HEK293 (cell line): ENCODE measurements at regions not wholly inside any gene's neighbourhood (a gene's known extent, or its start where the extent isn't known, plus 50 kb on each side); places are given as distances from the start of the nearest gene placed in this dataset.
A peak's percentile ranks its signal among the peaks of the same experiment; 100 is the strongest.

Experiments
- CTCF ChIA-PET: fragments of 350-600 bp; formaldehyde crosslinking; extraction: SDS; loops from one replicate; lab custom pipeline; 2021; ENCODE audit warnings: antibody characterized with exemption; lab: Yijun Ruan, JAX
- POLR2A ChIA-PET: fragments of 300-600 bp; formaldehyde crosslinking; extraction: SDS; loops from one replicate; lab custom pipeline; 2020; ENCODE audit warnings: antibody characterized with exemption, inconsistent platforms; lab: Yijun Ruan, JAX
- H3K27ac ChIP-seq: fragments of 200-500 bp; sonication (Bioruptor generic); 2 replicates; pipeline ENCODE4 v1.5.1; 2014; ENCODE audit warnings: low read depth, low read length, control low read depth, inconsistent platforms; ENCODE audit errors: extremely low read depth
- H3K36me3 ChIP-seq, 2 experiments: fragments of 200-500 bp in 1 of 2; sonication (Bioruptor generic) in 1 of 2; 1 replicate in 1 of 2; 2 replicates in 1 of 2; pipeline ENCODE4 v1.5.1; 2014 to 2017; ENCODE audit warnings: inconsistent platforms in 2 of 2, low read length in 2 of 2; ENCODE audit not compliant: control insufficient read depth in 2 of 2, insufficient read depth in 1 of 2
- H3K4me1 ChIP-seq: fragments of 200-500 bp; sonication (Bioruptor generic); 2 replicates; pipeline ENCODE4 v1.5.1; 2014; ENCODE audit warnings: mild to moderate bottlenecking, low read length, inconsistent platforms; ENCODE audit not compliant: control insufficient read depth, insufficient read depth
- H3K4me3 ChIP-seq: 2 replicates; pipeline ENCODE4 v1.5.1; 2011; ENCODE audit warnings: low read depth, mild to moderate bottlenecking, control low read depth, low read length, moderate library complexity
- H3K9me3 ChIP-seq: fragments of 200-500 bp; sonication (Bioruptor generic); 2 replicates; pipeline ENCODE4 v1.5.1; 2014; ENCODE audit warnings: low read depth, low read length, inconsistent platforms; ENCODE audit not compliant: control insufficient read depth, insufficient read depth
- OVOL3 ChIP-seq: fragments of 450-650 bp; formaldehyde crosslinking; IDR thresholded peaks from 2 replicates; pipeline ENCODE4 v1.5.1; 2016; ENCODE audit warnings: missing biosample characterization, missing genetic modification characterization
- SALL2 ChIP-seq: fragments of 450-650 bp; formaldehyde crosslinking; IDR thresholded peaks from 2 replicates; pipeline ENCODE4 v1.5.0; 2017; ENCODE audit warnings: missing biosample characterization, mild to moderate bottlenecking, missing genetic modification characterization, borderline replicate concordance
- SCRT2 ChIP-seq: fragments of 450-650 bp; formaldehyde crosslinking; IDR thresholded peaks from 2 replicates; pipeline ENCODE4 v1.5.1; 2016; ENCODE audit warnings: missing biosample characterization, missing genetic modification characterization
- SP2 ChIP-seq: fragments of 450-650 bp; formaldehyde crosslinking; IDR thresholded peaks from 2 replicates; pipeline ENCODE4 v1.5.1; 2016; ENCODE audit warnings: missing biosample characterization, missing genetic modification characterization
- SP7 ChIP-seq: fragments of 450-650 bp; formaldehyde crosslinking; IDR thresholded peaks from 2 replicates; pipeline ENCODE4 v1.5.1; 2016; ENCODE audit warnings: missing biosample characterization, missing genetic modification characterization
- ZBTB8A ChIP-seq: fragments of 450-650 bp; formaldehyde crosslinking; IDR thresholded peaks from 2 replicates; pipeline ENCODE4 v1.5.1; 2016; ENCODE audit warnings: missing biosample characterization, missing genetic modification characterization
- ZNF121 ChIP-seq: fragments of 450-650 bp; formaldehyde crosslinking; IDR thresholded peaks from 2 replicates; pipeline ENCODE4 v1.5.1; 2016; ENCODE audit warnings: missing biosample characterization, missing genetic modification characterization
- ZNF155 ChIP-seq: fragments of 450-650 bp; formaldehyde crosslinking; IDR thresholded peaks from 2 replicates; pipeline ENCODE4 v1.5.1; 2016; ENCODE audit warnings: missing biosample characterization, missing genetic modification characterization
- ZNF184 ChIP-seq: fragments of 450-650 bp; IDR thresholded peaks from 2 replicates; pipeline ENCODE4 v1.5.1; 2018; ENCODE audit warnings: missing biosample characterization, mild to moderate bottlenecking, missing genetic modification characterization
- ZNF19 ChIP-seq: fragments of 450-650 bp; formaldehyde crosslinking; IDR thresholded peaks from 2 replicates; pipeline ENCODE4; 2016; ENCODE audit warnings: missing biosample characterization, missing genetic modification characterization, low read depth
- ZNF239 ChIP-seq: fragments of 450-650 bp; formaldehyde crosslinking; IDR thresholded peaks from 2 replicates; pipeline ENCODE4 v1.5.1; 2016; ENCODE audit warnings: missing biosample characterization, missing genetic modification characterization
- ZNF292 ChIP-seq: fragments of 450-650 bp; formaldehyde crosslinking; IDR thresholded peaks from 2 replicates; pipeline ENCODE4 v1.5.1; 2016; ENCODE audit warnings: low read depth, missing biosample characterization, missing genetic modification characterization, borderline replicate concordance
- ZNF514 ChIP-seq: fragments of 450-650 bp; formaldehyde crosslinking; IDR thresholded peaks from 2 replicates; pipeline ENCODE4 v1.5.1; 2016; ENCODE audit warnings: missing biosample characterization, missing genetic modification characterization
- ZNF558 ChIP-seq: fragments of 450-650 bp; formaldehyde crosslinking; IDR thresholded peaks from 2 replicates; pipeline ENCODE4 v1.5.1; 2016; ENCODE audit warnings: missing biosample characterization, missing genetic modification characterization
- ZNF596 ChIP-seq: fragments of 450-650 bp; IDR thresholded peaks from 2 replicates; pipeline ENCODE4 v1.5.0; 2018; ENCODE audit warnings: missing biosample characterization, mild to moderate bottlenecking, missing genetic modification characterization, moderate library complexity
- ZNF623 ChIP-seq: fragments of 450-650 bp; formaldehyde crosslinking; IDR thresholded peaks from 2 replicates; pipeline ENCODE4 v1.5.1; 2016; ENCODE audit warnings: missing biosample characterization, missing genetic modification characterization
- ZNF626 ChIP-seq: fragments of 450-650 bp; sonication (Bioruptor Pico); formaldehyde crosslinking; IDR thresholded peaks from 2 replicates; pipeline ENCODE4 v1.5.1; 2018; ENCODE audit warnings: missing biosample characterization, missing genetic modification characterization, inconsistent platforms
- ZNF629 ChIP-seq: fragments of 450-650 bp; formaldehyde crosslinking; IDR thresholded peaks from 2 replicates; pipeline ENCODE4 v1.5.1; 2017; ENCODE audit warnings: missing biosample characterization, missing genetic modification characterization
- ZNF660 ChIP-seq: fragments of 450-650 bp; IDR thresholded peaks from 2 replicates; pipeline ENCODE4 v1.5.1; 2018; ENCODE audit warnings: missing biosample characterization, mild to moderate bottlenecking, missing genetic modification characterization
- ZNF747 ChIP-seq: fragments of 450-650 bp; formaldehyde crosslinking; IDR thresholded peaks from 2 replicates; pipeline ENCODE4 v1.5.1; 2016; ENCODE audit warnings: missing biosample characterization, missing genetic modification characterization
- ZNF76 ChIP-seq: fragments of 450-650 bp; formaldehyde crosslinking; IDR thresholded peaks from 2 replicates; pipeline ENCODE4; 2016; ENCODE audit warnings: low read depth, missing biosample characterization, missing genetic modification characterization, borderline replicate concordance
- ZSCAN23 ChIP-seq: fragments of 450-650 bp; formaldehyde crosslinking; IDR thresholded peaks from 2 replicates; pipeline ENCODE4 v1.5.1; 2016; ENCODE audit warnings: missing biosample characterization, missing genetic modification characterization
- TF ChIP-seq, protein P1 (sequence below): fragments of 450-650 bp; IDR thresholded peaks from 2 replicates; pipeline ENCODE4 v1.5.1; 2018; ENCODE audit warnings: missing biosample characterization, missing genetic modification characterization
- TF ChIP-seq, protein P2 (sequence below): fragments of 450-650 bp; formaldehyde crosslinking; IDR thresholded peaks from 2 replicates; pipeline ENCODE4 v1.5.1; 2016; ENCODE audit warnings: missing biosample characterization, missing genetic modification characterization
- TF ChIP-seq, protein P3 (sequence below): fragments of 450-650 bp; formaldehyde crosslinking; IDR thresholded peaks from 2 replicates; pipeline ENCODE4 v1.5.1; 2016; ENCODE audit warnings: missing biosample characterization, missing genetic modification characterization
- TF ChIP-seq, protein P4 (sequence below): fragments of 450-650 bp; formaldehyde crosslinking; IDR thresholded peaks from 2 replicates; pipeline ENCODE4 v1.5.1; 2016; ENCODE audit warnings: missing biosample characterization, missing genetic modification characterization, low read depth
- TF ChIP-seq, protein P5 (sequence below): fragments of 450-650 bp; formaldehyde crosslinking; IDR thresholded peaks from 2 replicates; pipeline ENCODE4 v1.5.1; 2016; ENCODE audit warnings: missing biosample characterization, missing genetic modification characterization

DNA sequence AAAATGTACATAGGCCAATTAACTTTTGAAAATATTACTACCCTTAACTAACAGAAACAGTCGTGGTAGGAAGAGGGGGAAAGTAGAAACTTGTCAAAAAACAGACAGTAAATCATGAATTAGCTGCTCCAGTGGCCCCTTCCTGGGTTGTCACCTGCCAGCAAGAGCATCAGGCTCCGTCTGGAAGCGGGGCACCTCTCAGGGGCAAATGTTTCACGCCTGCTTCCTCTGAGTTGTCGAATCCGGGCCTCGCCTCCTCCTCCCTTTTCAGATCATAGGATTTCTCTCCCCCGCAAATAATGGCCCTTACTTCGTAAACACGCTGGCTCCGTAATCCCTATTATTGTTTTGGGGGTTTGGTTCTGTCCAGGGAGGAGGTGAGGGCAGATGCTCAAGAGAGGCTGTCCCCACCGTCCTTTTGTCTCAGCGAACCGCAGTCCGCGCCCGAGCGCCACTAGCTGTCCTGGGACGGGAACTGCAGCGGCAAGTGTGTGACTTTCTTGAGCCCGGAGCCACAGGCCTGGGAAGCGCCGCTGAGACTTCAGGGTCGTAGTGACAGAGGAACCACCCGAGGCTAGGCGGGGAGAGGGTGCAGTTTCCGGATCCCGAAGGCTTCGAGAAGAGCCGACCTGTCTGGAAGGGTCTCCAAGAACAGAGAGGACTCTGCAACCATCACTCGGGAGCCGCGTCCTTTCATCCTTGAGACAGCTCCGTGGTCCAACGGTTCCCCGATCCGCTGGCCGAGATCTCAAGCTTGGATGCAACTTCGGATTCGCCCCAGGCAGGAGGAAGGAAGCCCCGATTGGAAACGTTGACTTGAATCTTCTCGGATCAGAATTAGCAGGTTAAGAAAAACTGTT, 214.5 kb upstream of the ZNF184 start (continued):
- TF ChIP-seq, protein P1, sequence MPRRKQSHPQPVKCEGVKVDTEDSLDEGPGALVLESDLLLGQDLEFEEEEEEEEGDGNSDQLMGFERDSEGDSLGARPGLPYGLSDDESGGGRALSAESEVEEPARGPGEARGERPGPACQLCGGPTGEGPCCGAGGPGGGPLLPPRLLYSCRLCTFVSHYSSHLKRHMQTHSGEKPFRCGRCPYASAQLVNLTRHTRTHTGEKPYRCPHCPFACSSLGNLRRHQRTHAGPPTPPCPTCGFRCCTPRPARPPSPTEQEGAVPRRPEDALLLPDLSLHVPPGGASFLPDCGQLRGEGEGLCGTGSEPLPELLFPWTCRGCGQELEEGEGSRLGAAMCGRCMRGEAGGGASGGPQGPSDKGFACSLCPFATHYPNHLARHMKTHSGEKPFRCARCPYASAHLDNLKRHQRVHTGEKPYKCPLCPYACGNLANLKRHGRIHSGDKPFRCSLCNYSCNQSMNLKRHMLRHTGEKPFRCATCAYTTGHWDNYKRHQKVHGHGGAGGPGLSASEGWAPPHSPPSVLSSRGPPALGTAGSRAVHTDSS = no peak; the same call in 1 of the 2 replicates
- TF ChIP-seq, protein P2, sequence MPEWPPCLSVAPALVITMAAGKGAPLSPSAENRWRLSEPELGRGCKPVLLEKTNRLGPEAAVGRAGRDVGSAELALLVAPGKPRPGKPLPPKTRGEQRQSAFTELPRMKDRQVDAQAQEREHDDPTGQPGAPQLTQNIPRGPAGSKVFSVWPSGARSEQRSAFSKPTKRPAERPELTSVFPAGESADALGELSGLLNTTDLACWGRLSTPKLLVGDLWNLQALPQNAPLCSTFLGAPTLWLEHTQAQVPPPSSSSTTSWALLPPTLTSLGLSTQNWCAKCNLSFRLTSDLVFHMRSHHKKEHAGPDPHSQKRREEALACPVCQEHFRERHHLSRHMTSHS = no peak
- peak; percentile 62 for TF ChIP-seq SP7
- no peak for TF ChIP-seq ZNF184 (tag by site-specific recombination)
- no peak; the same call in 1 of the 2 replicates for TF ChIP-seq SCRT2 (tag by site-specific recombination)
- TF ChIP-seq ZNF596 (tag by site-specific recombination) = no peak
- no peak for TF ChIP-seq ZNF514 (tag by site-specific recombination)
- no peak for TF ChIP-seq ZNF19
- TF ChIP-seq ZNF155 (tag by site-specific recombination) = no peak
- TF ChIP-seq ZBTB8A (tag by site-specific recombination) = peak; percentile 34
- no peak for TF ChIP-seq ZNF121
- no peak for TF ChIP-seq ZNF292 (tag by site-specific recombination)
- no peak for TF ChIP-seq ZNF747 (tag by site-specific recombination)
- TF ChIP-seq, protein P3, sequence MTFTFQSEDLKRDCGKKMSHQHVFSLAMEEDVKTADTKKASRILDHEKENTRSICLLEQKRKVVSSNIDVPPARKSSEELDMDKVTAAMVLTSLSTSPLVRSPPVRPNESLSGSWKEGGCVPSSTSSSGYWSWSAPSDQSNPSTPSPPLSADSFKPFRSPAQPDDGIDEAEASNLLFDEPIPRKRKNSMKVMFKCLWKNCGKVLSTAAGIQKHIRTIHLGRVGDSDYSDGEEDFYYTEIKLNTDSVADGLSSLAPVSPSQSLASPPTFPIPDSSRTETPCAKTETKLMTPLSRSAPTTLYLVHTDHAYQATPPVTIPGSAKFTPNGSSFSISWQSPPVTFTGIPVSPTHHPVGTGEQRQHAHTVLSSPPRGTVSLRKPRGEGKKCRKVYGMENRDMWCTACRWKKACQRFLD (tag by site-specific recombination) = no peak
- peak; percentile 34 for TF ChIP-seq ZNF629
- no peak for TF ChIP-seq ZNF76 (tag by site-specific recombination)
- TF ChIP-seq ZNF623 (tag by site-specific recombination) = no peak
- no peak for TF ChIP-seq ZSCAN23 (tag by site-specific recombination)
- peak; percentile 50 for TF ChIP-seq SP2 (tag by site-specific recombination)
- no peak for TF ChIP-seq ZNF239 (tag by site-specific recombination)

DNA sequence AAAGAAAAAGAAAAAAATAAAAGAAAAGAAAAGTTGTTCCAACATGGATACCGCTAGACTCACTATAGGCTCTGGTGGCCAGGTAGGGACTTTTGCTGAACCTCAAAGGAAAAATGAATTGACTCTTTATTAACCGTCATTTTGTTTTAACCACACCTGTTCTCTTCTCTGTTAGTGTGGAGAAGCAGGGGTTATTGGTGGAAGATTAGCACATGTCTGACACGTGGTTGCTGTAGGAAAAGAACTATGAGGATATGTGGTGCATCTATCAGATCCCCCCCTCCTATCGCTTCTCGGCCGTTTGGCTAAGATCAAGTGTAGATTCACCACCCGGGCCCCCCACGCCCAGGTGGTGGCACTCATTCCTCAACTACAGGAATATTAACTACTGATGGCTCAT, 212.4 kb upstream of the ZNF184 start:
- ChIA-PET POLR2A (no interaction called here), CTCF (interaction anchor here (0.6 to 1.2 kb wide), 2 partner anchors 38 to 1148 kb away, joined by 3 read pairs; no protein-coding TSS in a partner anchor)

More for the DNA sequence above, 212.4 kb upstream of the ZNF184 start:
- Histone ChIP-seq H3K4me3 (no peak overlapping the region), H3K9me3 (no peaks in the 10 kb centered on the region), H3K36me3 (no peaks in the 10 kb centered on the region), H3K4me1 (no peaks in the 10 kb centered on the region), H3K27ac (no peak overlapping the region)
- TF ChIP-seq, protein P4, sequence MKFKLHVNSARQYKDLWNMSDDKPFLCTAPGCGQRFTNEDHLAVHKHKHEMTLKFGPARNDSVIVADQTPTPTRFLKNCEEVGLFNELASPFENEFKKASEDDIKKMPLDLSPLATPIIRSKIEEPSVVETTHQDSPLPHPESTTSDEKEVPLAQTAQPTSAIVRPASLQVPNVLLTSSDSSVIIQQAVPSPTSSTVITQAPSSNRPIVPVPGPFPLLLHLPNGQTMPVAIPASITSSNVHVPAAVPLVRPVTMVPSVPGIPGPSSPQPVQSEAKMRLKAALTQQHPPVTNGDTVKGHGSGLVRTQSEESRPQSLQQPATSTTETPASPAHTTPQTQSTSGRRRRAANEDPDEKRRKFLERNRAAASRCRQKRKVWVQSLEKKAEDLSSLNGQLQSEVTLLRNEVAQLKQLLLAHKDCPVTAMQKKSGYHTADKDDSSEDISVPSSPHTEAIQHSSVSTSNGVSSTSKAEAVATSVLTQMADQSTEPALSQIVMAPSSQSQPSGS = no peak
- TF ChIP-seq, protein P5, sequence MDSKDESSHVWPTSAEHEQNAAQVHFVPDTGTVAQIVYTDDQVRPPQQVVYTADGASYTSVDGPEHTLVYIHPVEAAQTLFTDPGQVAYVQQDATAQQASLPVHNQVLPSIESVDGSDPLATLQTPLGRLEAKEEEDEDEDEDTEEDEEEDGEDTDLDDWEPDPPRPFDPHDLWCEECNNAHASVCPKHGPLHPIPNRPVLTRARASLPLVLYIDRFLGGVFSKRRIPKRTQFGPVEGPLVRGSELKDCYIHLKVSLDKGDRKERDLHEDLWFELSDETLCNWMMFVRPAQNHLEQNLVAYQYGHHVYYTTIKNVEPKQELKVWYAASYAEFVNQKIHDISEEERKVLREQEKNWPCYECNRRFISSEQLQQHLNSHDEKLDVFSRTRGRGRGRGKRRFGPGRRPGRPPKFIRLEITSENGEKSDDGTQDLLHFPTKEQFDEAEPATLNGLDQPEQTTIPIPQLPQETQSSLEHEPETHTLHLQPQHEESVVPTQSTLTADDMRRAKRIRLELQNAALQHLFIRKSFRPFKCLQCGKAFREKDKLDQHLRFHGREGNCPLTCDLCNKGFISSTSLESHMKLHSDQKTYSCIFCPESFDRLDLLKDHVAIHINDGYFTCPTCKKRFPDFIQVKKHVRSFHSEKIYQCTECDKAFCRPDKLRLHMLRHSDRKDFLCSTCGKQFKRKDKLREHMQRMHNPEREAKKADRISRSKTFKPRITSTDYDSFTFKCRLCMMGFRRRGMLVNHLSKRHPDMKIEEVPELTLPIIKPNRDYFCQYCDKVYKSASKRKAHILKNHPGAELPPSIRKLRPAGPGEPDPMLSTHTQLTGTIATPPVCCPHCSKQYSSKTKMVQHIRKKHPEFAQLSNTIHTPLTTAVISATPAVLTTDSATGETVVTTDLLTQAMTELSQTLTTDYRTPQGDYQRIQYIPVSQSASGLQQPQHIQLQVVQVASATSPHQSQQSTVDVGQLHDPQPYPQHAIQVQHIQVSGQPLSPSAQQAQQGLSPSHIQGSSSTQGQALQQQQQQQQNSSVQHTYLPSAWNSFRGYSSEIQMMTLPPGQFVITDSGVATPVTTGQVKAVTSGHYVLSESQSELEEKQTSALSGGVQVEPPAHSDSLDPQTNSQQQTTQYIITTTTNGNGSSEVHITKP = no peak
- TF ChIP-seq ZNF623 (tag by site-specific recombination) = no peak
- no peak for TF ChIP-seq ZNF626 (tag by site-specific recombination)
- TF ChIP-seq ZNF558 (tag by site-specific recombination) = no peak
- no peak for TF ChIP-seq OVOL3 (tag by site-specific recombination)
- no peak for TF ChIP-seq SALL2
- TF ChIP-seq ZNF660 (tag by site-specific recombination) = no peak
